Ascending aorta (tissue), 2 donors: ENCODE measurements at regions not wholly inside any gene's neighbourhood (a gene's known extent, or its start where the extent isn't known, plus 50 kb on each side); places are given as distances from the start of the nearest gene placed in this dataset.

Source experiments
- DNase-seq, 2 donors: peaks; one replicate each; pipeline ENCODE4 v3.0.0-alpha.2; 2019; ENCODE audit warnings: low spot score in 2 of 2
- H3K27ac ChIP-seq, 2 donors: fragments of 200-600 bp; sonication (generic); one replicate each; pipeline ENCODE4 v1.5.1; 2016 to 2017; ENCODE audit warnings: mild to moderate bottlenecking in 1 of 2
- H3K27me3 ChIP-seq: fragments of 200-600 bp; sonication (generic); one replicate; pipeline ENCODE4 v1.5.1; 2017
- H3K36me3 ChIP-seq, 2 donors: fragments of 200-600 bp; sonication (generic); one replicate each; pipeline ENCODE4 v1.5.1; 2016
- H3K4me1 ChIP-seq, 2 donors: fragments of 200-600 bp; sonication (generic); one replicate each; pipeline ENCODE4 v1.5.1; 2016 to 2017; ENCODE audit warnings: mild to moderate bottlenecking in 1 of 2
- H3K4me3 ChIP-seq, 2 donors: fragments of 200-600 bp; sonication (generic); one replicate each; pipeline ENCODE4 v1.5.1; 2016 to 2017; ENCODE audit warnings: mild to moderate bottlenecking in 1 of 2
- H3K9me3 ChIP-seq, 2 donors: fragments of 200-600 bp; sonication (generic); one replicate each; pipeline ENCODE4 v1.5.1; 2016
- CTCF ChIP-seq, 3 experiments: fragments of 200-600 bp in 2 of 3; fragments of 450-650 bp in 1 of 3; sonication (generic) in 2 of 3; IDR thresholded peaks; one replicate each; pipeline ENCODE4 v1.5.1; 2016 to 2019; ENCODE audit warnings: antibody characterized with exemption in 3 of 3, mild to moderate bottlenecking in 1 of 3, moderate library complexity in 1 of 3
- intact Hi-C: fragments of 100-400 bp; cut with DNase I; formaldehyde crosslinking; loops from one replicate; pipeline ENCODE4 v1.15.1; 2023

DNA sequence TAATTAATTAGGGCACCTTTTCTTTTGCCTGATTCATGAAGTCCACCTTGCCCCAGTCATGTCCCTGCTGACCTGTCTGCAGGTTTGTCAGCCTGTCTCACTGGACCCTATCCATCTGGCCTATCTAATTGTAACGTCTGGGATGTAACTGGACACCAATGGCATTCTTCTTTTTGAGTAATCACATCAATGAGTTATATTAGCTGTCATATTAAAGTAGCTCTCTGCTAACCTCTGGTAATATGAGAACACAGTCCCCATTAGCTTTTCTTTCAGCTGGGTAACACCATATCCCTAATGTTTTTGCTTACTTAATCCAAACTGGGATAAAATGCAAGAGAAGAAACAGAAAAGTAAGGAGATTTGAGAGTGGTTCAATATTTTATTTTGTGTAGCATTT is 166.2 kb upstream of the VEPH1 start:
- H3K9me3 ChIP-seq = no peaks in the 10 kb centered on the region
- no peak overlapping the region for H3K27ac ChIP-seq
- H3K4me3 ChIP-seq = no peak overlapping the region
- no peaks in the 10 kb centered on the region for H3K4me1 ChIP-seq
- no peaks in the 10 kb centered on the region for H3K27me3 ChIP-seq
- intact Hi-C loops = no loop called here
- TF ChIP-seq CTCF (IDR thresholded peaks at IDR 0.05) = no peak
- no peaks in the 10 kb centered on the region for H3K36me3 ChIP-seq
- no peak for DNase-seq

- no peak for TF ChIP-seq CTCF (IDR thresholded peaks at IDR 0.05)
These were observed 164.3 kb upstream of the VEPH1 start for GRCh38 chr3:157667493-157667892.

DNA sequence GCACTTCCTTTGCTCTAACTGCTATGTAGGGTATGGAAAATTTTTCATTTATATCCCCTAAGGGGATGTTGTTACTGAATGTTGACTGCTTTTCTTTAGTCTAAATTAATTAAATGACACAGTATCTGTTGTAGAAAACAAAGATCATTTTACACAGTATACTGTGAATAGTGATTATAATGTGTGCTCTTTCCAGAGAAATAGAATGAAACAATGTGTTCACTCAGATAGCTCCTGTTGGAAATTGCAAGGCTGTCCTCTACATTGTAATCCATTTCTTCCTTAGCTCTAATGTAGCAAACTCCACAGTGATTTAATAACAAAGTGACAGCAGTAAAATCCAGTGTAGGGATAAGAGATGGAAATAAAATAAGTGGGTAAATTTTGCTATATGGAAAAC is 159.0 kb upstream of the VEPH1 start:
- no peak overlapping the region for H3K4me3 ChIP-seq
- no peak for DNase-seq
- no peak overlapping the region for H3K27ac ChIP-seq
- no peaks in the 10 kb centered on the region for H3K36me3 ChIP-seq
- intact Hi-C loops = no loop called here
- TF ChIP-seq CTCF (IDR thresholded peaks at IDR 0.05) = no peak
- H3K4me1 ChIP-seq = no peaks in the 10 kb centered on the region
- H3K27me3 ChIP-seq = no peaks in the 10 kb centered on the region
- no peaks in the 10 kb centered on the region for H3K9me3 ChIP-seq

More at GRCh38 chr3:157667493-157667892, 164.3 kb upstream of the VEPH1 start:
- DNase-seq = no peak
- Histone ChIP-seq H3K36me3 (no peaks in the 10 kb centered on the region), H3K27me3 (no peaks in the 10 kb centered on the region), H3K27ac (no peak overlapping the region), H3K4me3 (no peak overlapping the region), H3K9me3 (no peaks in the 10 kb centered on the region), H3K4me1 (no peaks in the 10 kb centered on the region)
- intact Hi-C loops = no loop called here

DNA sequence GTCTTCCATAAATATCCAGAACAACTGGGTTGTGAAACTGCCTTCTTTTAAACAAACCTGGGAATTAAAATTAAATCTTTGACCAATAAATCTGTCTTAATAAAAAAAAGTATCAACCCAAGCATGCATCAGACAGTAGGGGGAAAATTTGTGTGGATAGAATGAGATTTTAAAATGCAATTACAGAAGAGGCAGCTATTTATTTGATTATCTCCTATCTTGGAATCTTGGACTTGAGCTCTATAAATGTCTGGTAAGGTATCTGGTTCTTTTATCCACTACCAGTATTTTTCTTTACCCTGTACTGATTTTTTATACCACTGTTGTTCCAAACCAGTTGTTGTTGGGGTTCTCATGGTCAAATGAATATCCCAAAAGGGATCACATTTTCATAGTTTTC is 157.6 kb upstream of the VEPH1 start:
- Histone ChIP-seq H3K4me1 (no peaks in the 10 kb centered on the region), H3K27ac (no peak overlapping the region), H3K4me3 (no peak overlapping the region), H3K27me3 (no peaks in the 10 kb centered on the region), H3K9me3 (no peaks in the 10 kb centered on the region), H3K36me3 (no peaks in the 10 kb centered on the region)
- DNase-seq = no peak
- intact Hi-C loops = no loop called here
- no peak for TF ChIP-seq CTCF (IDR thresholded peaks at IDR 0.05)

DNA sequence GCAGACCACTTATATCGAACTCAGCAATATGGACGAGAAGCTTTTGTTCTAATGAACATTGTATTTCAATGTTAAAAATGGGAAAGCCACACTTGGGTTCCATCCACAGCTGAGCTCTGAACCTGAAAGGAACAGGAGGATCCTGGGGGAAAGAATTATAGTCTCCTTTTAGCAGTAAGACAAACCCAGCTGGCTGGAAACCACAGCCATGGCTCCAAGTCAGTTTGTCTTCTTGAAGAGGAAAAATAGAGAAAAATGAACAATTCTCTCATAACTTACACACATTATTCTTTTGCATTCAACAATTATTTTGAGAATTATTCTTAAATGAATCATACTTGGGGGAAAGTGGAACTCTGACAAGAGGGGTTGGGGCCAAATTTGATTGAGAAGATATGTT is 149.2 kb upstream of the VEPH1 start:
- no peaks in the 10 kb centered on the region for H3K9me3 ChIP-seq
- no peak for DNase-seq
- H3K27me3 ChIP-seq = no peaks in the 10 kb centered on the region
- no peak overlapping the region for H3K27ac ChIP-seq
- H3K4me3 ChIP-seq = no peak overlapping the region
- no peak for TF ChIP-seq CTCF (IDR thresholded peaks at IDR 0.05)
- H3K36me3 ChIP-seq = no peaks in the 10 kb centered on the region
- intact Hi-C loops = no loop called here
- H3K4me1 ChIP-seq = no peaks in the 10 kb centered on the region

- Histone ChIP-seq H3K27ac (no peak overlapping the region), H3K4me3 (no peak overlapping the region), H3K9me3 (no peaks in the 10 kb centered on the region), H3K27me3 (no peaks in the 10 kb centered on the region), H3K36me3 (no peaks in the 10 kb centered on the region), H3K4me1 (no peaks in the 10 kb centered on the region)
- TF ChIP-seq CTCF (IDR thresholded peaks at IDR 0.05) = no peak
- intact Hi-C loops = no loop called here
- DNase-seq = no peak
These were observed 147.5 kb upstream of the VEPH1 start for GRCh38 chr3:157650699-157651098.
